ENCODE measurements at regions not wholly inside any gene's neighbourhood (a gene's known extent, or its start where the extent isn't known, plus 50 kb on each side); places are given as distances from the start of the nearest gene placed in this dataset.
"Not testable (repeated sequence)": the region's sequence is repeated elsewhere in the genome, so short reads cannot be mapped to it uniquely, and the experiment has no call there.

DNA sequence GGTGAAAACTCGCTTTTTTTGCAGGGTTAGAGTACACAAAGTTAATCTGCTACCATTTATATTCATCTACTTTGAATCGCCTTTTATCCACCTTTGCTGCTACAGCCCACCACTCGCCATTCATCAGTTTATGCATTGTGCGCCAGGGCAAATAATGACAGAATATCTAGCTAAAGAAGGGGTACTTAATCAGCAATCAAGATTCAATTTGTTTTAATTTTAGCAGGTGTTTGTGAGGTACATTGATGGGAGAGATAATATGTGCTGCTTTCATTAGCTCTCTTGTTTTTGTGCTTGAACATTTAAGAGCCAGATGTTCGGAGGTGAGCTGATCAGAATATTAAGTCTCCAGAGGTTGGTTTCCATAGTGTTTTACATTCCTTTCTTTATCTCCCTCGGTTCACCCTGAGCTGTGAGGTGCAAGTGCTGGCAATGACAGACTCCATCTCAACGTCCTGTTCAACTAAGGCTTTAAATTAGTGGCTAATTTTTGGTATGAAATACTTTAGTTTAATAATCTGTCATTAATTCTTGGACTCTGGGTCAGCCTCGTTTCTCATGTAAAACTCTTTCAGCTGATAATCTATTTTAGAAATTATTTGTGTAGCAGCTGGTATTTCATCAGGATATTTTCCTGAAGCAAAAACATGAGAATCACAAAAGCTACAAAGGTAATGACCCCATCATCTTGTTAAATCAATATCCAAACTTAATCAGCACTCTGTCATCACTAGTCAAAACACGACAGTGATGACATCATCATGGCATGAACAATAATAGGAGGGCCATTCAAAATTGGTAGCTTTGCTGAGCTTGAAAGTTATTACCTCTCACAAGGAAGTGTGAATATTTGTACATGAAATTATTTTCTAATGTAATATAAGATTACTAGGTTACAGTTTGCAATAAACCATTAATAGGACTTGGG lies 479.9 kb upstream of the FANCL start:
- no peak for DNase-seq

DNA sequence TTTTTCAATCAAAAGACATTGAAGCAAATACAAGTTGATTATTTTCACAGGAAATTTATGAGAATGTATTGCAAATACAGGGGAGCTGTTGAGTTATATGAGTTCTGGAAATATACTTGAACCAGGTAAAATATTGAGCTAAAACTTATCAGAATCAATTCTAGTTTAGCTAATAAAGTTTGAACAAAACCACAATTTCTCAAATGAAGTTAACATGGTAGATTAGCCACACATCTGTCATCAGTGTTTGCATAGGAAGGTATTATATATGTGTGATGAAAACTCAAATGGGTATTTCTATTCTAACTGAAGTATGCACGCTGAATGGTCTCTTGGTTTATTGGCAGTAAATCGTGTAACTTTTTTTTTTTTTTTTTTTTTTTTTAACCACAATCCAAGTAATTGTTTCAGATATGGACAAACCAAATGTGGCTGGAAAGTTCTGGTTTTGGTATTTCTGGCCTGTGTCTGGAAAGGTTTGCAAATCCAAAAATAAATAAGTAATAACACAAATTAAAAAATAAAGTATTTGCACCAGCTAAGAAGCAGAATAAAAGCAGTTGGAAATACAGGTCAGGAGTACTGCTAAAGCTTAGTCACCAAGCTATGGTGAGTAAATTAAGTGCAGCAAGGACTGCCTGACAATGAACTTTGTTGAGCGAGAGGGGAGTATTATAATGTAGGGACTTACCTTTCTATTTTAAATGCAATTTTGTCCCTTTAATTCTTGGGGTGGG lies 479.1 kb upstream of the FANCL start:
- no peak for DNase-seq

DNA sequence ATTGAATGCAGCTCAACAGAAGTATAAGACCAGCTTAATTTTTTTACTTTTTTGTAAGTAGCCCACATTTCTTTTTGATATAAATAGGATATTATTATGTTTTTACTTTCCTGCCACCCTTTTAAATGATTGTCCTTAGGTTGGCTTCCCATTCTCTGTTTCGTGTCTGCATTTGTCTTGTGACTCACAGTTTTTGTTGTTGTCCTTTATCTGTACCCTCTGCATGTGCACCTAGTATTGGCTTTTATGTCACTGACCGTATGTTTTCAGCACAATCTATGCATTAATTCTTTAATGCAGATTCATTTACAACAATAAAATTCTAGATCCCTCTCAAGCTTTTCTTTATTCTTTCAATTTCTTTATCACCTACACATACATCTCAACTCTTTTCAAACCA lies 474.2 kb upstream of the FANCL start:
- no peak for DNase-seq

DNA sequence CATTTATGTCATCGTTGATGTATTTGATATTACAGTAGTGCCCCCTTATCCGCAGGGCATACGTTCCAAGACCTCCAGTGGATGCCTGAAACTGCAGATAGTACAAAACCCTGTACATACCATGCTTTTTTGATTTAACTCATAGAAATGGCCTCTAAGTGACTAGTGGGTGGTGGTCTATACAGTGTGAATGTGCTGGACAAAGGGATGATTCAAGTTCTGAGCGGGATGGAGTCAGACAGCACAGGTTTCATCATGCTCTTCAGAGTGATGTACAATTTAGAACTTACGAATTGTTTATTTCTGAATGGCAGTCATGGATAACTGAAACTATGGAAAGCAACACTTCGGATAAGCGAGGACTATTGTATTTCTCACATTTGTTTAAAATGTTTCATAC lies 473.1 kb upstream of the FANCL start:
- no peak for DNase-seq

DNA sequence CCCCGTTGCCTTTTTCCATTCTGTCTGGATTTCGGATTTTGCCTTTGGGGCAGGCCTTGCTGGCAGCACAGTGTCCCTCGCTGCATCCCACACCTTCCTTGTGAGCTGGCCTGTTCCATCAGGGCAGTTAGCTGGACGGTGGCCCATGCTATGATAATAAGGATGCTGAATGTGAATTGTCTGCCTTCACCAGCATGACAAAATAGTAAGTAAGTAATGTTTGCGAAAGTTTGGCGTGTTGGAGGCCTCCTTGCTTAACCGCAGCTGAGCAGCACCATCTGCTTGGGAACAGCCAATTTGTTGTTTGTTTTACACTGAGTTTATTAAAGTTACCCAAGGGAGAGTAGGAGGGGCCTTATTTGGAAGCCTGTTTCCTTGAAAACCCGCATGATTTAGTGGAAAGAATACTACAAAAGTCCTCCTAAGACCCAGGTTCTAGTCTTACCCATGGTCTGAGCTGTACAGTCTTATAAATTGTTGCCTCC lies 469.7 kb upstream of the FANCL start:
- no peak for DNase-seq

DNA sequence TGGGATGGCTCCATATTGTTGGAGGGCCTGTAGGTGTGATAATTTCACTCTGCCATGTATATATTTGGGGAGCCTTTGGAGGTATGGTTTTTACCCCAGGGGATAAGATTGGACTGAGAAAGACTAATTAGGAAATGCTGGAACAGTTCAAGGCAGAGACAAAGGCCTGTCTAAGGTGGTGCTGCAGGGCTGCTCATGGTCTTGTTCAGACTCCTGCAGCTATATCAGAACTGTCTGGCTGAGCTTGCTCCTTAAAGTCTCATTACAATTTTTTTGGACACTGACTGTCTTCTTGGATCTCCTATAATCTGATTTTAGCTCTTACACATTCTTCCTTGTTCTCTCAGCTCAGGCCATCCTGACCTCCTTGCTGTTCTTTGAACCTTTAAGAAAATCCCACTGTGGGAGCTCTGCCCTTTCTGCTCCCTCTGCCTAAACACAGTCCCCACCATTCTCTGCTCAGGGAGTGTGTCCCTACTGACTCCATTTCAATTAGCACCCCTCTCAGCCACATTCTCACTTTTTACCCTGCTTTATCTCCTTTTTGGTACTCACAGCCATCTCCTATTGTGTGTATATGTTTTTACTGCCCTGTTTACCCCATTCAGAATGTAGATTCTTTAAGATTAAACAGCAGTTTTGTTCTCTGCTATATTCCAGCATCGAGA lies 468.7 kb upstream of the FANCL start:
- no peak for DNase-seq

DNA sequence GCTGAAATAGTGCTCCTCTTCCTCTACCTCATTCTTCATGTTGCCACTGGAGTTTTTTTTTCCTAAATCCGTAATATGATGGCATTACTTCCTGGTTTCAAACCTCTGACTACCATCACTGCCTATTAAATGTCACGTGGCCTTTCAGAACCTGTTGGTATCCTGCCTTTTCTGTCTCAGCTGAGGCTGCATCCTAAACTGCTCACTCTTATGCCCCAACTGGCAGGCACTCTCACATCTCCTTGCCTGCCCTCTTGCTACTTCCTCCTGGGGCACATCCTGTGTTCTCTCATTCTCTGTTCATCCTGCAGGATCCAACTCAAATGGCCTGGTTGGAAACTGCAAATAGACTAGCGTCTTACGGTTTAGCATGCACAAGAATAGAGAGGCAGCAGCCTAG lies 468.1 kb upstream of the FANCL start:
- no peak for DNase-seq

DNA sequence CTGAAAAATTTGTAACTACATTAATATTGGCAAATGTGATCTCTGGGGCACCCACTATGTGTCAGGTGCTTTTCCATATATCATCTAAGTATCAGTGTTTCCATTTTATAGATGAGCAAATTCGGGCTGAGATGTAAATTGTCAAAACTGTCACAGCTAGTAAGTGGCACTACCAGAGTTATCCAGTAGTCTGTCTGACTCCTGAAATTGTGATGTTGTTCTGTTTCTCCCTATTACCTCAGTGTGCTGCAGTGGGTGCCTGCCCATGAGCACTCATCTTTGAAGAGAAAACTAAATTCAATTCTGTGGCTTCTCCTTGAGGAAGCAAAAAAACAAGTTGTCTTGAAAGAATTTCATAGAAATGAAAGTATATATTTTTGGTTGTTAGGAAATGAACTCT lies 467.4 kb upstream of the FANCL start:
- DNase-seq: no peak

DNA sequence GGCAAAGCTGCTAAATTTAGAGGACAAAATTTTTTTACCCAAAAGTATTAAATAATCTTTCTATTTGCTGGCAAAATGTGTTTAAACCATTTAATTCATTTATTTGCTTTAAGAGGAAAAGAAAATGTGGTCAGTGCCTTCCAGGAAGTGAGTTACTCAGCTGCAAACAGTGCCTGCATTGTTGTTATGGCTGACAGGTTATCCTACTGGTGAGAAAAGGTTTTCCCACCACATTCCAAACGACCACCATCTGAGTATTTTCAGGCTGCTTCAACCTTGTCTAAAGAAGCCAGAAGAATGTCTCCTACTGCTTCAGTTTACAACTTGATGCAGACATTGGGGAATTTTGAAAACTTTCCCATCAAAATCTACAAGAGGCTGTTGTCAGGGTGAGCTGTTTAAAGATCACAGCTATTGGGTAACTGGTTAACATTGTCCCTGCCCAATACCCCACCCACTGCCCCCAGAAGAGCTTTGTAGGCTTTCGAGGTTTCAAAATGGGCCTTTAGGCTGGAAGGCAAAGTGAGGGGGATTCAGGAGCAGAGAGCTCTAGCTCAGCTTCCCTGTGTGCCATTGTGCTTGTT lies 461.3 kb upstream of the FANCL start:
- no peak for DNase-seq

DNA sequence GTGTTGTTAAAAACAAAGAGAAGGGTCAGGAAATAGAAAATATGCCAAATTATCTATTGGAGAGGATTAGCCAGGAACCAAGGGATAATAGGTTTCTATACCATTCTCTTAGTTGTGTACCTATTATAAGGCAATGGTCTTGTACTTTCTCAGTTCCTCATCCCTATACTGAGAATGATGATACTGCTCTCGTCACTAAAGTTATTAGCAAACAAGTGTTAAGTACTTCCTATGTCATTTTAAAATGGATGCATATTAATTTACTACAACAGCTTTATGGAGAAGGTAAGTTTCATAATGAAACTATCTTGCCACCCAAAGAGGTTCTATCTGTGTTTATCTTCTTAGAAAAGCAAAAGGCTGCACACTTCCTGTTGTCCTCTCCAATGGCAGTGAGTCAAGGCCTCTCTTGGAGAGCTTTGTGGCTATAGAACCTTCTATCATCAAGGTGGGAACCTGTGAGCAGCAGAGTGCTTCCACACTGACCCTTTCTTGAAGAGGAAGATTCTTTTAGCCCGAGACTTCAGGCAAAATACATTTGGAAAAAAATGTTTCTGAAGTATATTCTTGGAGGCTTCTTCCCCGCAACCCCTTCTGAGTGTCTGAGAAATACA lies 460.7 kb upstream of the FANCL start:
- DNase-seq: no peak

DNA sequence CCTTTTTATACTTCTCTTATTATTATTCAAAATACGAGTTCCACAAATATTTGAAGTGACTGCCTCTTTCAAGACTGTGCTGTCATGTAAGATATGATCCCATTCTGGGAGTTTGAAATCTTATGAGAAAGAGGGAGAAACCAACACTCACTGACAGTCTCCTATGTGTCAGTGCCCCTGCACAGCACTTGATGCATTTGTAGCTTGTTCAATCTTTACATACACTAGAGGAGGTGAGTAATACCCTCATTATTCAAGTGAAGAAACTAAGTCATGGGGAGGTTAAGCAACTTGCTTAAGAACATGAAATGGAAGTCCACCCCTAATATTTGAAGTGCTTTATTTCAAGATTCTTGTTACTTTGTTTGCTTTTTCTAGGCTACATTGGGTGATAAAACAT lies 459.5 kb upstream of the FANCL start:
- DNase-seq: no peak

DNA sequence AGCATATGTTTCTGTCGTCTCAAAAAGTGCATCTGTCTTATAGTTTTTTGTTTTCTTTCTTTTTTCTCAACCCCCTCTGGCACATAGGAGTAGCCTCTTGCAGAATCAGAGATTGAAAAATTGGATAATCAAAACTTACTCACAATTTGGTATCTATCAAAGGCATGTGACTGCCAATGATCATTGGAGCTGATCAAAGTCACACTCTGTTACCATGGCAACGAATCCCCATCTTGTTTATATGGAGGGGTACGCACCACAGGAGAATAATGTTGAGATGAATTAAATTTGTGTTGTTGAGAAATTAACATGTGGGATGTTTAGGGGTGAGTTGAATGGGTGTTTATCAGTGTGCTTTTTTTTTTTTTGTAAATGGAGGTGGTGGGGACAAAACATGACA lies 458.3 kb upstream of the FANCL start:
- no peak for DNase-seq

DNA sequence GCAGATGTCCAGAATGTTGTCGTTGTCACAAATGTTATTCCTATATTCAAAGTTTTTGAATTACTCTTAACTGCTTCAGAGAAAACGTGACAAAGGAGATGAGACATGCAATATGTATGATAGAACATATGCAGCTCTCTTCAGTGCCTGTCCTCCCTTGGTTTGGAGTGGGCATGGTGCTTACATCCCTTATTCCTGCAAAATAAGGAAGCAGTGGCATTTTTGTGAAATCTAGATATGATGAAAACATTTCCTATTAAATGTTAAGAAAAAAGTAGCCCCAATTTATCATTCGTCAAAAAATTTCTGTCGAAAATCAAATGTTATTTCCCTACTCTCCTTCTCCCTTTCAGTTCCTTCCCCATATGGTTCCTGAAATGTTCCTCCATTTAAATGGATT lies 457.5 kb upstream of the FANCL start:
- DNase-seq: no peak

DNA sequence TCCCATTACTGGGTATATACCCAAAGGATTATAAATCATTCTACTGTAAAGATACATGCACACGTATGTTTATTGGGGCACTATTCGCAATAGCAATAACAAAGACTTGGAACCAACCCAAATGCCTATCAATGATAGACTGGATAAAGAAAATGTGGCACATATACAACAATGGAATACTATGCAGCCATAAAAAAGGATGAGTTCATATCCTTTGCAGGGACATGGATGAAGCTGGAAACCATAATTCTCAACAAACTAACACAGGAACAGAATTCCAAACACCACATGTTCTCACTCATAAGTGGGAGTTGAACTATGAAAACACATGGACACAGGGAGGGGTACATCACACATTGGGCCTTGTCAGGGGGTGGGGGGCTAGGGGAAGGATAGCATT lies 453.0 kb upstream of the FANCL start:
- not testable (repeated sequence) for DNase-seq

DNA sequence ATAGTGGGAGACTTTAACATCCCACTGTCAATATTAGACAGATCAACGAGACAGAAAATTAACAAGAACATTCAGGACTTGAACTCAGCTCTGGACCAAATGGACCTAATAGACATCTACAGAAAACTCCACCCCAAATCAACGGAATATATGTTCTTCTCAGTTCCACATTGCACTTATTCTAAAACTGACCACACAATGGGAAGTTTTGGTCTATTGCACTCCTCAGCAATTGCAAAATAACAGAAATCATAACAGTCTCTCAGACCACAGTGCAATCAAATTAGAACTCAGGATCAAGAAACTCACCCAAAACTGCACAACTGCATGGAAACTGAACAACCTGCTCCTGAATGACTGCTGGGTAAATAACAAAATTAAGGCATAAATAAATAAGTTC lies 449.9 kb upstream of the FANCL start:
- not testable (repeated sequence) for DNase-seq

DNA sequence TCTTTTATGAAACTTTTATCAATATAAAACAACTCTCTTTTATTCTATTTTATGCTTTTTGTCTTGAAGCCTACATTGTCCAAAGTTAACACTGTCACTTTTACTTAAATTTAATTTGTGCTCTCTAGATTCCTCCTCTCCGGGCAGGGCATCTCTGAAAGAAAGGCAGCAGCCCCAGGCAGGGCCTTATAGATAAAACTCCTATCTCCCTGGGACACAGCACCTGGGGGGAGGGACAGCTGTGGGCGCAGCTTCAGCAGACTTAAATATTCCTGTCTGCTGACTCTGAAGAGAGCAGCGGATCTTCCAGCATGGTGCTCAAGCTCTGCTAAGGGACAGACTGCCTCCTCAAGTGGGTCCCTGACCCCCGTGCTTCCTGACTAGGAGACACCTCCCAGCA lies 447.7 kb upstream of the FANCL start:
- DNase-seq: no peak

DNA sequence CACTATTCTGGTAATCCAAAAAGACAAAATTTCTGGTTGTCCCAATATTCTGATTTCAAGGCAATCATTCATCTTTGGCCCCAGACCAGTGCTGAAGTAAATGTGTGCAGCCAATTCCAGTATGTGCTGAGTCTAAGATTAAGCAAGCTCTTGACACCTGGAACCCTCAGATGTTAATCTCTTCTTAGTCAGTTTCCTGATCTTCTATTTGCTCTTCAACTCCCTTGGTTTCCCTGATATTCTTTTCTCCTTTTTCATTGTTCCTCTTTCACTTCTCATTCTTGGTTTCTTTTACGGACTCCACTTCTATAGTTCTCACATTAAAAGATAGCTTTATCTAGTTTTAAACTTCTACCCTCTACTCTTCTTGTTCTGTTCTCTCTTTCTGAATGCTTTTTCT lies 445.7 kb upstream of the FANCL start:
- DNase-seq: no peak

DNA sequence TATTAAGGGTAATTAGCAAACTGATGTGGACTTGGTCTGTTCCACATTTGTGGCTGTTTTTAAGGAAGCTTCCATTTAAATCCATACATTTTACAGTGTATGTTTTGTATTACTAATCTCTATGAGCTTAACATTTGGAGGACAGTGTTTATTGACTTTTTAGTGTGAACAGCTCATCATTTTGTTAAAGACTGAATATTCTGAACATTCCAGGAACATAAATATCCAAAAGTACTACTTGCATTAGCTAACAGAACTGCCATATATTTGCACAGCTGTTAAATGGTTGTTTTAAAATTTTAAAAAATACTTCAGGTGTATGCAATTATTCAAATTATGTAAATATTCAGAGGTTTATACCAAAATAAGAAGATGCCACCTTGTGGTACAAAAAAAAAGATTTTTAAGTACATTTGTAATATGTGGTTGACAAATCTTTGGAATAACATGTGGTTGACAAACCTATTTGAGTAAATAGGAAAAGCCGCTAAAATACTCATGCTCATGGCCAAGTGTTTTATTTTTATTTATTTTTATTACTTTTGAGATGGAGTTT lies 439.7 kb upstream of the FANCL start:
- no peak for DNase-seq

DNA sequence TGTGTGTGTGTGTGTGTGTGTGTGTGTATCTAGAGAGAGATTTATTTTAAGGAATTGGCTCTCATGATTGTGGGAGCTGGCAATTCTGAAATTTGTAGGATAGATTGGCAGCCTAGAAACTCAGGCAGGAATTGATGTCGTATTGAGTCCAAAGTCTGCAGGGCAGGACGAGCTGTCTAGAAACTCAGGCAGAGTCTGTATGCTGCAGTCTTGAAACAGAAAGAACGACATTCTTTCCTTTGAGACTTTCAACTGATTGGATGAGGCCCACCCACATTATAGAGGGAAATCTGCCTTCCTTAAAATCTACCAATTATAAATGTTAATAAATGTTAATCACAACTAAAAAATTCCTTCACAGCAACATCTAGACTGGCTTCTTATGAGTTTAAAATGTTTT lies 436.6 kb upstream of the FANCL start:
- DNase-seq: no peak

DNA sequence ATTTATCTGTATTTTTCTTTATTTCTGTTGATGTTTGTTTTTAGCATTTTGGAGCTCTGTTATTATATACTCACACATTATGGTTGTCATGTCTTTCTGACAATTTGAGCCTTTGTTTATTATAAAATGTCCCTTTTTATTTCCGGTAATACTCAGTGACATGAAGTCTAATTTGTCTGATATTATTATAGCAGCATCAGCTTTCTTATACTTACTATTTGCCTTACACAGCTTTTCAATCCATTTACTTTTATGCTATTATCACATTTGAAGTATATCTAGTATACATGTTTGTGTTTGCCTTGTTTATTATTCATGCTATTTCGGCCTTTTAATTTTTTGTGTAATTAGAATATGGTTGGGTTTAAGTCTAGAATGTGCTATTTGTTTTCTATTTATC lies 430.6 kb upstream of the FANCL start:
- no peak for DNase-seq

DNA sequence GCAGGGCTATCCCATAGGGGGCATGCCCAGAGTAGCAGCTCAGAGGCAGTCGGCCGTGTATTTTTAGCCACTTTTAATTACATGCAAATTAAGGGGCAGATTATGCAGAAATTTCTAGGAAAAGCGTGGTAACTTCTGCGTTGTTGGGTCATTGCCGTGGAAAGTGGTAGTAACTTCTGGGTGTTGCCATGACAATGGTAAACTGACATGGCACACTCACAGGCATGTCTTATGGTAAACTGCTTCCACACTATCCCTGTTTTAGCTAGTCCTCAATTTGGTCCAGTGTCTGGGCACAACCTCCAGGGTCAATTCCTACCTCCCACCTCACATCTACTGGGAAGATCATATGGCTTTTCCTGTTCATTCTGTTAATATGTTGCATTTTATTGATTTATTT lies 428.9 kb upstream of the FANCL start:
- no peak for DNase-seq

DNA sequence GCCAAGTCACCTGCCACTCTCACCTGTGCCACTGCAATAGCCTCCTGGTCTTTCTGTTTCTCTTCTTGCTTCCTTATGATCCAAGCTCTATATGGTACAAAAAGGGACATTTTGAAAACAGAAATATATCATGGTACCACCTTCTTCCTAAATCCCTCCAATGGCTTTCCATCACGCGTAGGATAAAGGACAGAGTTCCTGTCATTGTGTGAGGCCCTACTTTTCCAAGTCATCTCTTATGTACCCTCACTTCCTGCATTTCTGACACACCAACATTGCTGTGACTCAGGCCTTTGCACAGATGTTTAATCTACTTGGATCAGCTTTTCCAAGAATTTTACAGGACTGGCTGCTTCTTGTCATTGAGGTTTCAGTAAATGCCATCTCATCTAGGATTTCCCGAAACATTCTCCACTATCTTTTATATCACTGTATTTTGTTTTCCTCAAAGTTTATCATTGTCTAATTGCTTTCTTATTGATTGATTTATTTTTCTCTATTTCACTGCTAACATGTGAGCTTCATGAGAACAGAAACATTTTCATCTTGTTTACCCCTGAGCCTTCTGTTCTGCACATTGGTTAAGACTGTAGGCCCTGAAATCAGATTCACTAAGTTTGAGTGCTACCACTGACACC lies 426.1 kb upstream of the FANCL start:
- no peak for DNase-seq

Measured in fibroblast of skin of right quadriceps (primary cell).